ENCODE measurements at regions not wholly inside any gene's neighbourhood (a gene's known extent, or its start where the extent isn't known, plus 50 kb on each side); places are given as distances from the start of the nearest gene placed in this dataset.

DNA sequence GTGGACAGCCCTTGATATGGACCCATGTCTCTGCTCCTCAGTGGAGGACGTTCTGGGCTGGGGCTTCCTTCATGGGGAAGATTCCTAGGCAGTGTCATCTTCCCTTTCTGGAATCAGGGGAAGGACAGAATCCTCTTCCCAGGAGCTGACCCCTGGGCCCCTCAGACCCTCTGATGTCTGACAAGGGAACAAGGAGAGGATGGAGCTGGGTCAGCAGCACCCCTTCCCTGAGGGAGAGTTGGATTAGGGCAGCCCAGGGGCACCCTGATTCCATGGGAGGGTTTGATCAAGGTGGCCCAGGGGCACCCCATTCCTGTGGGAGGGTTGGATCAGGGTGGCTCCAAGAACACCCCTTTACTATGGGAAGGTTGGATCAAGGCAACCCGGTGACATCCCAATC lies 86.5 kb downstream of the ACKR3 start:
- DNase-seq: no peak

DNA sequence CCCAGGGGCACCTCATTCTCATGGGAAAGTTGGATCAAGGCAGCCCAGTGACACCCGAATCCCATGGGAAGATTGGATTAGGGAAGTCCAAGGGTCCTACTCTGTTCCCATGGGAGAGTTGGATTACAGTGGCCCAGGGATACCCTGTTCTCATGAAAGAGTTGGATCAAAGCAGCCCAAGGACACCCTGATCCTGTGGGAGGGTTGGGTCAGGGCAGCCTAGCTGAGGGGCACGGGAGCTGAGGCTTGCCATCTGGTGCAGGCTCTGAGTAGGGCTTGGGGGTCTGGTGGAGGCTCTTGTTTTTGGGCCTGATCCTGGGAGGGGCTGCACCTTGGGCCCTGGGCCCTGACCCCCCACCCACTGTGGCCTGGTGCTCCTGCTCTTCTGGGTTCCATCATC lies 87.1 kb downstream of the ACKR3 start:
- no peak for DNase-seq

DNA sequence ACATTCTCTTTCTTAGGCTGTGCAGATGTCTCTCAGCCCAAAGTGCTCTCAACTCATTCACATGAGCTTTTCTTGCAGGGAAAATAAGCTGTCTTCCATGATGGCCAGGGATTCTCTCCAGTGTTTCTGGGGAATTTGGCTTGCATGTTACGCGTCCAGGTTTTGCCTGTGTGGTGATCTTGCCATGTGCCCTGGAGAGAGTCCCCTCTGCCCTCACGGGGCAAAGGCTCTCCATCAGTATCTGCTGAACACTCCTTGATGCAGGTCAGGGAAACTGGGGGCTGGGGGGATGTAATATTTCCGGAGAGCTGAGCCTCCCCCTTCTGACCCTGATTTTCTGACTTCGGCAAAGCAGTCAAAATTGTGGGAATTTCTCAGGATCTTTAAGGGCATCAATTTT lies 87.6 kb downstream of the ACKR3 start:
- no peak for DNase-seq

DNA sequence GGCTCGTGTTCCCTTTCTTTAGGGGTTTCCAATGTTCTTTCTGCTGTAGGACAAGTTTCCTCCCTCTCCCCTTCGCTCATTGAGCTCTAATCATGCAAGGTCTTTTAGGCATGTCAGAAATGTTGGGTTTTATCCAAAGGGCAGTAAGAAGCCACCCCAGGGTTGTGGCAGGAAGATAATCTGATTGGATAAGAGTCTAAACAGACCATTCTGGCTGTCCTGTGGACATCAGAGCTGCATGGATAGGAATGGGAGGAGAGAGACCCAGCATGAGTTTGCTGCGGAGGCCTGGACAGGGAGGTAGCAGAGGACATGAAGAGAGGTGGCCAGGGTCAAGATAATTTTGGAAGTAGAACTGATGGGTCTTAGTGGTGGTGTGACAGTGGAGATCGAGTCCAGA lies 88.2 kb downstream of the ACKR3 start:
- DNase-seq: no peak

DNA sequence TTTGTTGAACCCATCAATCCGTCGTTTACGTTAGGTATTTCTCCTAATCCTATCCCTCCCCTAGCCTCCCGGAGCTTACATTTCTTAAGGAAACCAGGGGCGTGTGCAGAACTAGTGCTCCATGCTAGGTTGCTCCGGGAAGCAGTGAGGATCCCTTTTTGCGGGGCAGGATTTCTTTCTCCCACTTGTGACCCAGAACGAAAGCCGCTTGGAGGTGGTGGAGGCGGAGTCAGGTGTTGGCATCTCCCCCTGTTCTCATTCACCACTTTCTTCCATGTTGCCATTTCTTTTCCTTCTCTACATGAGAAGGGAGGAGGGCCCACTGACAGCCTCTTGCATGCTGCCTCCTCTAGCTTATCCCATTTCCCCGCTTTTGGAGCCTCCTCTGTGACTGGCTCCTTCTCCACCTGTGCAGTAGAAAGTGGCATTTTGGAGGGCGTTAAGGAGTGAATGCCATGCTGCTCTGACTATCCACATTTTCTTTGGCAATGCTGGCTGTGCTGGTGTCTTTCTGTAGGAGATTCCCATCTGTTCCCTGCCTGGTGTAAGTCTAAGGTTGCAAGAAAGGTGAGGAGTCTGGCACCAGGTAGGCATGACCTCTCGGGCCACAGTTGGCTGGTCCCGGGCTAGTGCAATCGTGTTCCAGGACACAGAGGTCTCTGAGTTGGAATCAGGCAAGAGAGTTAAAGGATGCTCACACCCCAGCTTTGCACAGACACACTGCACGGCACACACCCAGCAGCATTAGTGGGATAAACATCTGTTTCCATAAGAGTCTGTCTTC lies 89.5 kb downstream of the ACKR3 start:
- DNase-seq: no peak

DNA sequence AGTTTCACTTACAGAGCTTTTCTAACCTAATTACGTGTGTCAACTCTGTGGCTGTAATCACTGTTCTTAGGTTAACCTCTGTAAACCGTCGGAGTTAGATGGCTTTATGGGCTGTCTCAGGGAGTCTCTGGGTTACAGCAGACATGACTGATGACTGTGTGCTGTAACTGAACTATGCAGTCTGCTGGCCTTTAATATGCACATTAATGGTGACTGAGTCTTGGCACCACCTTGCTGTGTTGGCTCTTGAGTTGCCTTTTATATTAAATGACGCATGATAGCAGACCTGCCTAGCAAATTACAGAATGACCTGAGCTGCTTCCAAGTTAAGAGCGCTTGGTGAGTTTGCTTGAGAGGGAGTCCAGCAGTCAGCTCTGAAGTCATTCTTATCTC lies 90.1 kb downstream of the ACKR3 start:
- no peak for DNase-seq

DNA sequence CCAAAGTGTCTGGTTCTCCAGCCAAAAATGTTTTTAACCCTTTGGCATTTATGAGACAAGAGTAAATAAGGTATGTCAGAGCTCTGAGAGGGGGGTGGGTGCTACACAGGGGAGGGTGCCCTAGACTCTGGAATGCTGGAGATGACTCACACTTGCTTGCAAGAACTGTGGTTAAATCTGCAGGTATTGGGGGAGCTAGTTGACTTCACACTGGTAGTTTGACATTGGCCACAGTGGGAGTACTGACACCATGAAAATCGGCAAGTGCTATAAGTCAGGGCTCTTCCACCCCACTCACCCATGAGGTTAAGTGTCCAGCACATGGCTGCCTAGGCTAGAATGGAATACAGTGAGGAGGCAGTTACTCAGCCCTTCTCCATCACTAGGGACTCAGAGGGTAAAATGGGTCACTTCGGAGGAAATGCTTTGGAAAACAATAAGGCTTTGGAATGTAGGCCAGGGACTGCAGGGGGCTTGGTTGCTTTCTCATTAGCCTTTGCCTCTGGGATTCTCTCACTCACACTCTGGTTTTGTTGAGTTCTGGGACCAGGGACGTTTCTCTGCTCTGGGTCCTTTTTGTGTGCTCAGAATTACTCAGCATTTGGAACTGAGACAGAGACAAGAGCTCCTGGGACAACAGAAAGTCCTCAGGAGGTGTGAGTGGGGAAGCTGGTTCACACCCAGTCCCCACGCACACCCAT lies 91.6 kb downstream of the ACKR3 start:
- no peak for DNase-seq

DNA sequence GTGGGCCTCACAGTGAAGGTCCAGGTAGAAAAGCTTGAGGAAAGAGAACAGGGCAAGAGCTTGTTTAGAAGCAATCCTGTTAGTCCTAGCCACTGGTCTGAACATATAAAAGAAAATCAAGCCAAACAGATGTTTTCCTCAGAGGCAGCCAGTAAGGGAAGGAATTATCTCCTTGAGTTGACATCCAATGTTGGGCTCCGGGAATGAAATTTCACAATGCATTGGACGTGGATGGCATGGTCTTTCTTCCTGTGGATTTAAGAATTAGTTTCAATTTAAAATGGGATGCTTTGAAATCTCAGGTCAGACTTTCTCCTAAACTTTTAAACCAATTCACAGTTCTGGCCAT lies 92.1 kb downstream of the ACKR3 start:
- no peak for DNase-seq

DNA sequence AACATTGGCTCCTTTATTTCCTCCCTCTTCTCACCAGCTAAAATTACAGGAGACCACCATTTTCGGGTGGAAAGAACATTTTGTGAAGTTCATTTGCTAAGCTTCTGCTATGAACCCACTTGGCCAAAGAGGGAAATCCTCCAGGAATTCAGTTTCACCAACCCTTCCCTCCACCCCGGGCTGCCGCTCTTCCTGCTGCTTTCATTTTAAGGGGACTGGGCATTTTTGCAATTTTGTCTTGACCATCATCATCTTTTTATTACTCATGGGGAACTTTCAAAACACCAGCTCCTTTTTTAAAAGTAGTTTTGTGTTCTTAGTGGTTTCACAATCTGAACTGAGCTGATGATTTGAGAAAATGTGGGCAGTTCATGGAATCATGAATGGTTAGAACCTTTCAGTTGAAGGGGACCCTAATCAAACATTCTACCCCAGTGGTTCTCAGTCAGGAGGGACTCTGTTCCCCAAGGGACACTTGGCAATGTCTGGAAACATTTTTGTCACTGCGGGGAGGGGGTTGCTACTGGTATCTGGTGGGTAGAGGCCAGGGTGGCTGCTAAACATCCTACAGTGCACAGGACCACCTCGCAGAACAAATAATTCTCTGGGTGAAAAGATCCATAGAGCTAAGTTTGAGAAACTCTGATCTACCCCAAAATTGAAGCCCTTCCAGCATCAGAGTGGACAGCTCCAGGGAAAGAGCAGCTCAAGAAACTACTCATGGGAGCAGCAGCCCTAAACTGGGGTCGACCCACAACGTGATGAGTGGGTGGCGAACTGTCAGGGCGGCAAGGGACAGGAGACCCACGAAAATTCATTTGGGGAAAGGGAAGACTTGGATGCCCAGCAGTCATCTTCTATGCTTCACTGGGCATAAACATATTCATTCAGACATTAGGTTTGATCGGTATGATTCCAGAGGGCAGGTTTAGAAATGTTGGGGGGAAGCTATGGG lies 92.9 kb downstream of the ACKR3 start:
- no peak for DNase-seq

DNA sequence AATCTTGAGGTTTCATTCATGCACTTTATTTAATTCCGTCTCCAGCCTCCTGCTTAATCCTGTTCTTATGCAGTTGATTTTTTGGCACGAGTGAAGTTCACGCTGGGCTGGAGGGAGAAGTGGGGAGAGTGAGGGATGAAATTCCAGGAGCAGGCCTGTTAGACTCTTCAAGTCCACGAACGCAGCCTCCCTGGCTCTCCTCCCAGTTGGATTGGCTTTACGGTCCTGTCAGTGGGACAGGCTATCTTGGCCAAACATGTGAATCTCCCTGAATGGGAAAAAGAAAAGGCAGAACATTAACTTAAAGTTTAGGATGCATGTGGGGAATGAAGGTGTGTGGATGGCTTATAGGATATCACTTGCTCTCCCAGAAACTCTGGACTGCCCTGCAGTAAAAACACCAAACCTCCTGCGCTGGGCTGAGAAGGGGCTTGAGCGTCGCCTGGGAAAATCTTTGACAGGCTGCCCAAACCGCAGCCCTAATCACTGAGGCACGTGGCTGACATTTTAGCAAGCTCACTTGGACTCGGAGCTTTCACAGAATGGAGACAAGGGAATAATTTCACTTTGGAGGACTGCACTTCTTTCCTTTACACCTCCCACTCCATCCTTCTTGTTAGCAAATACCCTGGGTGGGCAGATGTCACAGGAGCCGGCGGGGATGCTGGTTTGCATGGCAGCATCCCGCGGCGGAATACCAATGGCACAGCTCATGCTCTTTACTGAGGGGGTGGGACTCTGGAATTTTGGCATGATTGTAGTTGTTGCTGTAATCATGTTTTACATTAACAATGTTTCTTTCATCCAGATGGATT lies 93.9 kb downstream of the ACKR3 start:
- DNase-seq: no peak

DNA sequence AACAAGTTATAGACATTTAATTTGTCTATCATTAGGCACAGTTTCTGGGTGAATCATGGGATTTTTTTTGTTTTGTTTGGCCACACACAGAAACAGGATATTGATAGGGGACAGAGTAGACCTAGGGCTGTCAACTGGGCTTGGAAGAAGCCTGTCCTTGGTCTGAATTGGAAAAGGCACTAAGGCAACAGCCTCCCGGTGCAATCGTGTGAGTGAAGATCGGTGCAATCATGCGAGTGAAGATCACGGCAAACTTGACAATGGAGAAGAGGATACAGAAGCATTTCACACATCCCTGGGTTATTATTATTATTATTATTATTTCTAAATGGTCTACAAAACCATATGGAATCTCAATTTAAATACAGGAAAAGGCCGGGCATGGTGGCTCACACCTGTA lies 94.5 kb downstream of the ACKR3 start:
- no peak for DNase-seq

DNA sequence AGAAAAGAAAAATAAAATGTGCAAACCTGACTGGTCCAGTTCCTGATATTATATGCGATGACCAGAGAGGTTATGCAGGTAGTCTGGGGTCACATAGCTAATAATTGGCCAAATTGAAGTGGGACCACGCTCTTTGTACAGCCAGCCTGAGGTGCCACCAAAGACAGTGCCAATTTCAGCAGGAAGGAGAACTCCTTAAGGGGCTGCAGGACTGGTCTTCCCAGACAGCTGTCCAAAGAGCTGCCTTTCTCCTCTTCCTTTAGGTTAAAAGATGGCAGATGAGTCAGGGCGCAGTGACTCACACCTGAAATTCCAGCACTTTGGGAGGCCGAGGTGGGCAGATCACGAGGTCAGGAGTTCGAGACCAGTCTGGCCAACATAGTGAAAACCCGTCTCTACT lies 95.5 kb downstream of the ACKR3 start:
- no peak for DNase-seq

DNA sequence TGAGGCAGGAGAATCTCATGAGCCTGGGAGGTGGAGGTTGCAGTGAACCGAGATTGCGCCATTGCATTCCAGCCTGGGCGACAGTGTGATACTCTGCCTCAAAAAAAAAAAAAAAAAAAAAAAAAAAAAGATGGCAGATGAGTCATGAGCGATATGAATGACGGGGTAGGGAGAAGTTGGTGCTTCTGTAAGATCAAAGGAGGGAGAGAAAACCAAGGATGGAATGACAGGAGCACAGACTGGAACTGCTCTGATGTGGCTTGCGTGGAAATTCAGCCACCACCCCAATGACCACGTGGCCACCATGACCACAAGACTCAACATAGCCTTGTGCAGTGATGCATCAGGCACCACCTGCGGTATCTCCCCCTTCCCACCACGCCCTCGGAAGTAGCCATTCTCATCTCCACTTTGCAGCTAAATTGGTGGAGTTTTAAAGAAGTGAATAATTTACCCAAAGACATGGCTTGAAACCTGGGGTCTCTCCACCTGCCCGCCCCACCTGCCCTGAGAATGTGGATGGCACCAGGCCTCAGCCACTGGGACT lies 96.0 kb downstream of the ACKR3 start:
- DNase-seq: no peak

DNA sequence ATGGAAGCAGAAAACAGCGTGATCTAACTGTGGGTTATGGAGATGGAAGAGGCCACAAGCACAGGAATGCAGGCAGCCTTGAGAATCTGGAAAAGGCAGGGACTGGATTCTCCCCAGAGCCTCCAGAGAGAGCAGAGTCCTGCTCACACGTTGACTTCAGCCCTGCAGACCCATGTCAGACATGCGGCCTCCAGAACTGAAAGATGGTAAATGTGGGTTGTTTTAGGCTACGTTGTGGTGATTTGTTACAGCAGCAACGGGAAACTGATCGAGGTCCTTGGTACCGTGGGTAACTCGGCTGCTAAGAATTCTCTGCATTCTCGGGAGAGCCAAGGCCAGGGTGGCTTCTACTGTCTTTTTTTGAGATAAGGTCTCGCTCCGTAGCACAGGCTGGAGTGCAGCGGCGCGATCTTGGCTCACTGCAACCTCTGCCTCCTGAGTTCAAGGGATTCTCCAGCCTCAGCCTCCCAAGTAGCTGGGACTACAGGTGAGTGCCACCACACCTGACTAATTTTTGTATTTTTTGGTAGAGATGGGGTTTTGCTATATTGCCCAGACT lies 97.1 kb downstream of the ACKR3 start:
- DNase-seq: no peak

DNA sequence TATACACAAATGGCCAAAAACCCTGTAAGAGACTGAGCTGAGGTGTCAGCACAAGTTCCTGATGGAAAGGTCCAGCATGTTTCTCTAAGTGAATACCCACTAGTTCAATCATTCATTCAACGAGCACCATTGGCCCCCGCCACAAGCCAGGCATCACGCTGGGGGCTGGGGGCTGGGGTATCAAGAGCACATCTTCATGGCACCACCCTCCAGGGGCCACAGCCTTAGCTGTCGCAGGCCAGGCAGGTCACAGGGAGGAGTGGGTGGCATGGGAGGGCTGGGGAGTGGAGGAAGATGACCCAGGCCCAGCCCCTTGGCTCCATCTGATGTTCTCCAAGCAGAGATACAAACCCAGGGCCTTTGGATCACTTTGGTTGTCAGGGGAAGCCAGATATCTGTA lies 97.9 kb downstream of the ACKR3 start:
- DNase-seq: no peak

DNA sequence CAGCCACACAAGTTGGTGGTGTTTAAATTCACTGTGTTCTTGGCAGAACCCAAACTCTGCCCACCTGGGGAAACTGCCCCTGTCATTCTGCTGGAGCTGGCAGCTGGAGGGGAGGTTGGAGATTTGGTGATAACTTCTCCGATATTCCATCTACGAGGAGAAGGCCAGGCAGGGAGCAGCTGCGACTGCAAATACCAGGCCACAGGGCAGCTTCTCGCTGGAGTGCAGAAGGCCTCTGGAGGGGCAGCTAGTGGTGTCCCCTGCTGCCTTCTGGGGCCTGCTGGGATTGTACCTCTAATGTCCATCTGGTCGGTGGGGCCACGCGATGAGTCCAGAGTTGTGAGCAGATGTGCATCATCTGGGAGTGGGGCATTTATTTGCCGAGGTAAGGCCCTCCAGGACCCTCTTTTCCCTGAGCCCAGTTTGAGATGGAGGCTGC lies 98.9 kb downstream of the ACKR3 start:
- no peak for DNase-seq

DNA sequence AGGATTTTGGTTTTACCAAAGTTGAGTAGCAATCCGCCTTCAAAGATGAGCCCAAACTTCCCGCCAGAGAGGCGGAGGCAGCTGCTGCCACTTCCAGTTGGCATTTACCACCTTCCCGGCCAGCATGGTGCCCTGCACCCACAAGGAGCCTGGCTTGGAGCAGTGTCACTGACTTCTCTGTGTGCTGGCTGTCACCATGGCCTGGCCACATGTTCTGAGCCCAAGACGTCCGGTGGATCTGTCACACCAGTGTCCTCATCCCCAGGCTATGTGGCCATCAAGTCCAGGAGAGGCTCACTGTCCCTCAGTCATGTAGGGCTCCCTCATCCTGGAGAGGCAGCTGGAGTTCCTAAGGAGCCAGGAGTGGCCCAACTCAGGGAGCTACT lies 100.6 kb downstream of the ACKR3 start:
- DNase-seq: peak in 1 of 2 donors; percentile 51

DNA sequence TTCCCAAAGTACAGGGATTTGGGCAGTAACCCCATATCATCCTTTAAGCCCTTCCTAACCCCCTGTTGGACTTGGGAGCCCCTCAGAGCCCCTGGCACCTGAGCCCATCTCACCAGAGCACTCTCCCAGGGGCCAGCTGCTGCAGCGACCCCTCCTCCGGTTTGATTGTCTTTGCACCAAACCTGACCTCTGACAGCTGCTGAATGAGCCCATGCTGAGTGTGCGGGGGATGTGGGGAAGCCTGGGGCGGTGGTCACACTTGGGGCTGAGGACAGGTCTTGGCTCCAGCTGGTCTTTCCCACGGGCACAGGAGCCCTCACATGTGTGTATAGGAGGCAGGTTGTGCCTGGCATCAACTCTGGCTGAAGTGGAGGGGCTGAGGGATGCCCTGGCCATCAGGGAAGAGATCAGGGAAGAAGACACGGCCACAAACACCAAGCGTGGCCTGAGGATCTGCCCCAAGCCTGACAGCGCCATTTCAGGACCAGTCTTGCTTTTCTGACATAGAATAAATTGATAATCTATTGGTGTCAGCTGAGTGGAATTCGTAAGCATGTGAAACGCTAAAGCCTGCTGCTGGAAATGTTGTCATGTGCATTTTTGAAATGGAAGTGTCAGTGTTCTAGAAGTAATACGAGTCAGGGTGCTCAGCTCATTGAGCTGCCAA lies 102.4 kb downstream of the ACKR3 start:
- no peak for DNase-seq

DNA sequence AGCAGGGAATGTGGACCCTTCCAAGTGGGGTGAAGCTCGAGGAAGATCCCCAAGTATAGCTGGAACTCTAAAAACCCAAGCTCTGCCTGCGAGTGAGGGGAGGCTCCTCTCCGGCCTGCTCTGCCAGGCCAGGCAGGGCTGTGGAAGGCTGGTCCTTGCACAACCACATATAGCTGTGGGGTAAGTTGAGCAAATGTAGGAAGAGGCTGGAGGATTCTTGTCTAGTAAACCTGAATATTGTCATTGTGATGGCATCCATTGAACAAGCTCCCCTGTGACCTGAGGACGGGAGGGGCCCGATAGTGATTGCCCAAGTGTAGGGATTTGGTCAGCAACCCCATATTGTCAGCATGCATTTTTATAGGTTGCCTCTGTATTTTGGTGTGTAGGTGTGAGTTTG lies 103.0 kb downstream of the ACKR3 start:
- DNase-seq: no peak

DNA sequence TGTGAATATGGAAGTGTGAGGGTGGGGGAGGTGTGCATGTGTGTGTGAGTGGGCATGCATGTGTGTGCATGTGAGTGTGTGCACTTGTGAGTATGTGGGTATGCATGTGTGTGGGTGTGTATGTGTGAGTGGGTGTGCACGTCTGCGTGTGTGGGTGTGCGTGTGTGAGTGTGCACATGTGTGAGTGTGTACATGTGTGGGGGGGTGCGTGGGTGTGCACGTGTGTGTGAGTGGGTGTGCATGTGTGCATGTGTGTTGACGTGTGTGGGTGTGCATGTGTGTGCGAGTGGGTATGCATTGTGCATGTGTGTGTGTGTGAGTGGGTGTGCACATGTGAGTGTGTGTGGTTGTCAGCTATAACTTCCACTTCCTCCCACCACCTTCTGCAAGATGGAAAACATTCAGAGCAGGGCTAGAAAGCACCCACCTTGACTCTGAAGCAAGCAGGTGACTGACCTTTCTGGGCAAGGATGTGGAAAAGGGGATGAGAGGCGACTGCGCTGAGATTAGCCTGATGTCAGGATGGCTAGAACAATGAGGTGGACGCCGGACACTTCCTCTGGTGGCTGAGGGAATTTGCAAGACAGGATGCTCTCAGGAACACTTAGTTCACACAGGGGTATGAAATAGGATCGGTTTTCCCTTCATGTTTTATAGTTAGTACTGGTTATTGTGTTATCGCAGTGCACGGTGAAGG lies 103.6 kb downstream of the ACKR3 start:
- DNase-seq: no peak

DNA sequence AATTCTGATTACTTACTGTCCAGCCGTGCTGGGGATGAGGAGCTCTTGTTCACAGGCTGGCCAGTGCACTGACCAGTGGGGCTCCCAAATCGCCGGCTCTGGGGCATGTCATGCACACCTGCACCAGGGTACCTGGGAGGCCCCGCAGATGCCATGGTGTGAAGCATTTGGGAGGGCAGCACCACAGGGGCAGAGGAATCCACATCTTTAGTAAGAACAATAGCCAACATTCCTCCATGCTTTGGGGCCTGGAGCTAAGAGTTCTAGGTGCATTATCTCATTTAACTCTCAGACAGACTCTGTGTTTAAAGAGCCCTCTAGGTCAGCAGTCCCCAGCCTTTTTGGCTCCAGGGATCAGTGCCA lies 104.2 kb downstream of the ACKR3 start:
- DNase-seq: no peak
